GM21737 (cell line): ENCODE measurements at regions not wholly inside any gene's neighbourhood (a gene's known extent, or its start where the extent isn't known, plus 50 kb on each side); places are given as distances from the start of the nearest gene placed in this dataset.

Experiments used
- ATAC-seq: cut with Tn5 transposase; IDR thresholded peaks from one replicate; pipeline ENCODE4 v1.9.1; 2021; ENCODE audit warnings: mild to moderate bottlenecking, moderate library complexity; ENCODE audit not compliant: unreplicated experiment

DNA sequence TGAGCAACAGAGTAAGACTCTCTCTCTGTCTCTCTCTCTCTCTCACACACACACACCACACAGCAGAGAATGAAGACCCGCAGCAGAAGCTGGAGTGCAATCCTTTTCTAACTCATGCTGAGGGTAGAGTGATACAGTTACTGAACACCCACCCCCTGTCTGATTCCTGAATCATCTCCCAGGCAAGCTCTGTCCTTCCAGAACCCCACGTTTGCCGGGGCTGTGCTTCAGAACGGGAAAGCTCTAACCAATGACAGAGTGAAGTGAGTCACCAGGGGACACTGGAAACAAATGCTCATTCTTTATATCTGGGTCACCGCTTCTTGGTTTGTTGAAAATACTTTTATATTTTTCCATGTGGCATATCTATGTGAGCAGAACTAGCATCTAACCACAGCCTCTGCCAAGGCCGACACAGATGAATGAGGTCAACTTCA is 553.7 kb upstream of the AMELY start:
- ATAC-seq = no peak

DNA sequence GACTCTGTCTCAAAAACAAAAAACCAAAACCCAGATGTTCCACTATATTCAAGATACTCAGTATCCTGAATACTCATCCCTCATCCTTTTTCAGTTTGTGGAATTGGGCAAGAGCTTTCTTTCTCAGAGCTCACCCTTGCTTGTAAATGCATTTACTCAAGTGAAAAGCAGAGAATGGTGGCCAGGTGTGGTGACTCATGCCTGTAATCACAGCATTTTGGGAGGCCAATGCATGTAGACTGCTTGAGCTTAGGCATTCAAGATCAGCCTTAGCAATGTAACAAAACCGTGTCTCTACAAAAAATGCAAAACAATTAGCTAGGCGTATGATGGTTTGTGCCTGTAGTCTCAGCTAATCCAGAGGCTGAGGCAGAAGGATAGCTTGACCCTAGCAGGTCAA is 553.2 kb upstream of the AMELY start:
- no peak for ATAC-seq

GRCh38 chrY:7463711-7464110 is 552.2 kb upstream of the AMELY start:
- ATAC-seq = no peak

- no peak for ATAC-seq
These were observed 551.6 kb upstream of the AMELY start for GRCh38 chrY:7463196-7463595.

DNA sequence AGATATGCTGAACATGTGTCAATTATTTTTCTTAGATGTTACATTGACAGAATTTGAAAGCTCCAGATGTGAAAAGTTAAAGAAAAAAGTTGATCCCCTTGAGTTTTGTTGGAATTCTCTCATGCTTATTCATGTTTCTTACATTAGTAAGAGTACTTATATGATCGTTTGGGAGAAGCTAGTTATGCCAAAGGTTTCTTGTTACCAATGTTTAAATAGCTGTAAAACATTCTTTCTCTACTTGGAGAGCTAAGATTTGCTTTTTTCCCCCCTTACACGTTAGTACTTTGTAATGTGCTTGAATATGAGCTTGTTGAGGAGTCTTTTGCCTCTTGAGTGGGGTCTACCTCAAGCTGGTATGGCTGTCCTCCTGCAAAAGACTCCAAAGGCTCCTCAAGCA is 551.1 kb upstream of the AMELY start:
- ATAC-seq = no peak

- ATAC-seq = no peak
These were observed 550.4 kb upstream of the AMELY start for GRCh38 chrY:7461873-7462525.

- ATAC-seq = no peak
These were observed 548.2 kb upstream of the AMELY start for GRCh38 chrY:7459802-7460201.

- ATAC-seq = no peak
These were observed 546.9 kb upstream of the AMELY start for GRCh38 chrY:7458301-7459078.

DNA sequence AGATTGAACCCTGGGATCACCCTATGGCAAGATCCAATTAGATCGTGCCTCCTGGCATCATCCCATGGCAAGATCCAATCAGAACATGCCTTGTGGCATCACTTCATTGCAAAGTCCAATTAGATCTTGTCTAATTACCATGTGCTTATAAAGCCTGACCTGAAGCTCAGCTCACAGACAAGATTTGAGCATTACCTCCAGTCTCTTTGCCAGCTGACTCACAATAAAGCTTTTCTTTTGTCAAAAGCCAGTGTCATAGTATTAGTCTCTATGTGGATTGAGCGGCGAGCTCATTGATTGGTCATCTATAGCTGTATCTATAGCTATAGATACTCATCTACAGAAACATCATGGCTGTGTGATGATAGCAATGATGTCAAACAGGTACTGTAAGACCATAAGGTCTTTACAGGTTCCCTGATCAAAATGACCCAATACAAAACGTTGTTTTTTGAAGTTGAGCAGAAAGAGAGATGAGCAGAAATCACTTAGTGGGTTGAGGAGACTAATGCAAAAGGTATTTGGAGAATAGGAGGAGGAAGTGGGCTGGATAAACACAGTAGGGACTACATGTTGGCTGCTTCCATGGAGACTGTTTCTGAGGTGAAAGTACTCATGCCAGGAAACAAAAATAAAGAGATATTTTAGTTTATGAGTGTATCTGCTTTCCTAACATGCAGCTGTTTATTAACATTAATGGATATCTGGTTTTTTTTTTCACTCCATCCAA is 545.9 kb upstream of the AMELY start:
- ATAC-seq = no peak

DNA sequence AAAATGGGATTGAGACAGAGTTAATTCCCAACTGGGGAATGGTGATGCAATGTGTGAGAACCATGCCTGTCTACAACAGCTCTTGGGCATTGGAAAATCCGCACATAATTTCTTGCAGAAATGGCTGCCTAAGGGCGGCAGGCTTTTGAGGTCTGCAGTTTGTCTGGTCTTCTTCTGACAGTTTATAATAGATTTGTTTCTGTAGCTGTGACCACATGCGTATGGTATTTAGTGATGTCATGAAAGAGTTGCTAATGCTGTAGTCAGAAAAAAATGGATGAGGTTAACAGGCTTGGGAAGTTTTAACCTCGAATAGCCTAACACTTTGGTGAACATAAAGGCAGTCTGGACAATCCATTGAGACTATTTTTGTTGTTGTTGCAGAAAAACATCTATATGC is 544.1 kb upstream of the AMELY start:
- ATAC-seq = no peak

DNA sequence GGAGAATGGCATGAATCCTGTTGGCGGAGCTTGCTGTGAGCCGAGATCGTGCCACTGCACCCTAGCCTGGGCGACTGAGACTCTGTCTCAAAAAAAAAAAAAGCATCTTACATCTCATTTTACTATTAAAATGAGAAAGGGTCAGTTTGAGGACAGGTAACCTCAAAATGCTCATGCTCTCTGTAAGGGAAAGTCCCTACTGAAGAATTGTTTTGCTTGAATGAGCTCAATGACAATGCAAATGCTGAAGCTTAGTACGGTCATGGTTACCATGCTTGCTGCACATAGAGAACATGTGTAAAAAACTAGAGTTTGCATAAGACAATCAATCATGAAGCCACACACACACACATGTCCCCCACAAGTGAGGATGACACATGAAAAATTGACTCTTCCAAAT is 541.8 kb upstream of the AMELY start:
- peak; percentile 85 for ATAC-seq

- ATAC-seq = no peak
These were observed 540.7 kb upstream of the AMELY start for GRCh38 chrY:7452246-7452645.

DNA sequence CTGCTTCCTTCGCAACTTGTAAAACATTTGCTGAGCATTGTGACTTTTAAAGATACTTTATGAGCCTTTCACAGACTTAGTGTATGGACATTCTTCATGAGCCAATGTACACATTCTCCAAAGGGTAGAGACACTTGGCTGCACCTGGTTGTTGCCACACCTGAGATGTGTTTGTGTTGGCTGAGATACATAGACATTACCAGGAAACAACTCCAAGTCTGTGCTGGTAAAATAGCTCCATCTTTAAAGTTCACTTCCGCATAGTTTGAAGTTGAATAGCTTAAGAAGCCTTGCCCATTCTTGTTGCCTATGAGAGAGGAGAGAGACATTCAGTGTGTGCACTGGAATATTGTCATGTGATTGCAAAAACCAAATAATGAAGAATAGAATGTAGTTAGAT is 538.3 kb upstream of the AMELY start:
- ATAC-seq = no peak

DNA sequence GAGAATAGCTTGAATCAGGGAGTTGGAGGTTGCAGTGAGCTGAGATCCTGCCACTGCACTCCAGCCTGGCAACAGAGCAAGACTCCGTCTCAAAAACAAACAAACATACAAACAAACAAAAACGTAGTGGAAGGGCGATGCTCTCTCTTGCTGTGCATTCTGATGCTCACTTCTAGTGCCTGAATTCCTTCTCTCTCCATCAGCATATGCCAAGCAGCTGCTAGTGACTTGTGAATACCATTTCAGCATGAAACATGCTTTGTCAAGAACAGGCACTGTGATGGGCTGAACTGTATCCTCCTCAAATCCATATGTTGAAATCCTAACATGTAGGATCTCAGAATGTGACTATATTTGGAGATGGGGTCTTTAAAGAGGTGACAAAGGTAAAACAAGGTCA is 537.1 kb upstream of the AMELY start:
- no peak for ATAC-seq

DNA sequence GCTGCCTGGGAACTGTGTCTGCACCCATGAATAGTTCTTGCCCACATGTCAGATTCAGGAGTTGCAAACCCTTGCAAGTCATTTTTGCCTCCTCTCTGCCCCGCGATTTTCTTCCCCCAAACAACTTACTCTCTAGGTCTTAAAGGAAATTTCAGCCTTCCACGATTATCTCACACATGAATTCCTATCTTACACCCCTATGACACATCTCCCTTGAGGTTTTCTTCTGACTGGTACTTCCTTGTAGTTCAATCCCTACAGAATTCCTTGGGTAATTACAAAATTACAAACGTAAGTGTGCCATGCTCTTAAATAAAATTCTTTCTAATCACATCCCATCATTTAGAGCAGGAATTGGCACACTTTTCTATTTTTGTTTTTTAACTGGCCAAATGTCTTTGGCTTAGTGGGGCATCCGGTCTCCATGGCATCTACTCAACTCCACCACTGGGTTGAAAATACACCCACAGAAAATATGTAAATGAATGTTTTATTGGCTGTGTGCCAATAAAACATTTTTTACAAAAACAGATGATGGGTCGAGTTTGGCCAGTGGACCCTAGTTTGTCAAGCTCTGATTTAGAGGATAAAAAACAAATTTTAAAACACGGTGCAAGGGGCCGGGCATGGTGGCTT is 536.4 kb upstream of the AMELY start:
- ATAC-seq = no peak

DNA sequence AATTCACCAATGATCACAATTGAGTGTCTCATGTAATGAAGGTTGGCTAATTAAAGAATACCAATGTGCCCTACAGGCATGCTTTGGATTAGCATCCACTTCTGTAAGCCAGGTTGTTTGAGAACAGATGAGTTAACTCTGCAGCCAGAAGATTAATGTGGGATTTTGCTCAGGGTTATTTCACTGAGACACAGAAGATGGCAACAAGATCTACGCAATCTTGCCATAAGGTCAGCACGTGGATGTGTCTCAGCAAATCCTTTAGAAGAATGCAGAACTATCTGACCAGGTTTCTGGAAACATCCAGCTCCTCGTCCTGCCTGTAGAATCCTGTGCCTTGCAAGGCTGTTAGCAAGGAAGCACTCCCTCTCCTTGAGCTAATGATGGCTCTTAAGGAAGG is 532.6 kb upstream of the AMELY start:
- ATAC-seq = no peak

DNA sequence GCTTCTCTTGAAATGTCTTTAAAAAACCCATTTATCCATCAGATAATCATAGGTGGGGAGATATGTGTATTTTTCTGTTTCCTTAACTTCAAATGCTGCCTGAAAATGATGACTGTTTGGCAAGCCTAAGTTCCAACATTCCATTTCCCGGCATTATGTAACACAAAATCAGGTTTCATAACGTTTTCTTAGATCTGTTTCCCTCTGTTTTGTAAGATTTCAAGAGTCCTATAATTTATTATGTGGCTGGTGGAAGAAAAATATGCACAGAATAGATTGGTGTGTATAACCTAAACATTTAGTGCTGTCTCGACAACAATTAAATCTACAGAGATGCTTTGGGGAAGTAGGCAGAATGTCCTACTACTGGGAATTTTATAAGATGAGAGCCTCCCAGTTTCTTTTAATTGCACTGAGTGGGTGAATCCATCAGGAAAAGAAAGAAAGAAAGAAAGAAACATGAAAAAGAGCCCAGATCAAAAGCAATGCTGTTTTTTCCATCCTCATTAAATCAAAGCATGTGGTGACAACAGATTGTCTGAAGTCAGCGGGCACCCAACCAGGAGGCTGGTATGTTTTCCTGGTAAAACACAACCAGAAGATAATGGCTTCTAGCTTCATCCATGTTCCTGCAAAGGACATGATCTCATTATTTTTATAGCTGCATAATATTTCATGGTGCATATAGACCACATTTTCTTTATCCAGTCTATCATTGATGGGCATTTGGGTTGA is 529.4 kb upstream of the AMELY start:
- ATAC-seq = no peak

- no peak for ATAC-seq
These were observed 525.5 kb upstream of the AMELY start for GRCh38 chrY:7437086-7437485.

DNA sequence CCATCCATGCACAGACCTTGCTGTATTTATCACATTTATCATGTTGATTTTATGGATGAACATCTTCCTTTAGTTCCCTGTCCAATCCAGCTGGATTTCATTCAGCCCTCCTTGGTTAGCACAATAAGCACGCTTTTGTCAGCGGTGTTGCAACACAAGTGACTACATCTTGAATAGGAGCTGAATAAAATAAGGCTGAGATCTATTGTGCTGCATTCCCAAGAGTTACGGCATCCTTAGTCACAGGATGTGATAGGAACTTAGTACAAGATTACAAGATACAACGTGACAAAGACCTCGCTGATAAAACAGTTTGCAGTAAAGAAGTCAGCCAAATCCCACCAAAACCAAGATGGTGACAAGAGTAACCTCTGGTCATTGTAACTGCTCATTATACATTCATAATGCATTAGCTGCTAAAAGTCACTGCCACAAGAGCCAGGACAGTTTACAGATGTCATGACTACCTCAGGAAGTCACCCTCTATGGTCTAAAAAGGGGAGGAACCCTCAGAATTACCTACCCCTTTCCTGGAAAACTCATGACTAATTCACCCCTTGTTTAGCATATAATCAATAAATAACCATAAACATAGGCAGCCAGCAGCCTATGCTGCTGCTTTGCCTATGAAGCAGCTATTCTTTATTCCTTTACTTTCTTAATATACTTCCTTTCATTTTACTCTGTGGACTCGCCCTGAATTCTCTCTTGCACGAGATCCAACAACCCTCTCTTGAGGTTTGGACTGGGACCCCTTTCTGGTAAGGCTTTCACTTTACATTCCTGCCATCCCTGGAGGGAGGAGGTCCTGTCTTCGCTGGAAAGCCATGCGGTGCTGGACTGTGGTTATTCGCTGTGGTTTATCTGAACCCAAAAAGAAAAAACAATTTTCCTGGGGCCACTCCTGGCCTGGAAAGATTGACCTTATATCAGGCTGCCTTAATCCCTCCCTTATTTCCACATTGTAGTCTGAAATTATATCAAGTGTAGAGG is 522.6 kb upstream of the AMELY start:
- ATAC-seq = no peak

DNA sequence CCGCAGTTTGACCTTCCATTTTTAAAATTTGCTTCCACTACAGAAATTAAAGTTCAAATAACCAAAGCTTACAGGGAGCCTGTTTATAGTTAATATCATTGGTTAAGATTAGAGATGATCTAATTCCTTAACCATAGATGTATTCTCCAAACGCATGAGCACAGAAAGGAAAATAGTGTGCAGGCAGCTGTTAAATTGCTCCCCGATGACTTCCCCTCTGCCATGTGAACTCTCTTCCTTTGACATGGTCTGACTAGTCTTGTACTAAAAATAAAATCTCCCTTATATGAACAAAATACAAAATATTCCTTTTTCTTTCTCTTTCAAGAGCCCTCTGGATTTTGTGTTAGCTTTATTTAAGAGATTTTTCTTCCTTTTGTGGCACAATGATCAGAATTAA is 507.6 kb upstream of the AMELY start:
- ATAC-seq = no peak
